Left forelimb (tissue), 1 donor: ENCODE measurements at regions not wholly inside any gene's neighbourhood (a gene's known extent, or its start where the extent isn't known, plus 50 kb on each side); places are given as distances from the start of the nearest gene placed in this dataset.
"Not testable (repeated sequence)": the region's sequence is repeated elsewhere in the genome, so short reads cannot be mapped to it uniquely, and the experiment has no call there.

ENCODE experiments used
- DNase-seq: peaks from one replicate; pipeline ENCODE4 v3.0.0-alpha.2; 2018; ENCODE audit warnings: low spot score

DNA sequence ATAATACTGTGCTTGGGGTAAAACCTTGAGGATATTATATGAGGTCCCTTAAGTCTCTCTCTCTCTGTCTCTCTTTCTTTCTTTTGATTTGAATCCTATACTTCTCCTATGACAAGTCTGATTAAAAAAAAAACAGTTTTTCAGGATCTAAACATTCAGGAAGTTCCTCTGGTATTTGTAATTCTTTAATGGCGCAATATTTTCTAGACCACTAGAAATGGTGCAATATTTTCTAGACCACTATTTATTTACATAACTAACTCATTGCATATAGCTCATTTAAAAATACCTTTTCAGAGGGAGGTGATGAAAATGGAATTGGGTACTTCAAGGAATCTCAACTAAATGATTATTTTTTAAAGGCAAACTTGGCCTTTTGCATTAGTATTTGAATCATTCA, 1235.3 kb downstream of the GATA3 start:
- no peak for DNase-seq

DNA sequence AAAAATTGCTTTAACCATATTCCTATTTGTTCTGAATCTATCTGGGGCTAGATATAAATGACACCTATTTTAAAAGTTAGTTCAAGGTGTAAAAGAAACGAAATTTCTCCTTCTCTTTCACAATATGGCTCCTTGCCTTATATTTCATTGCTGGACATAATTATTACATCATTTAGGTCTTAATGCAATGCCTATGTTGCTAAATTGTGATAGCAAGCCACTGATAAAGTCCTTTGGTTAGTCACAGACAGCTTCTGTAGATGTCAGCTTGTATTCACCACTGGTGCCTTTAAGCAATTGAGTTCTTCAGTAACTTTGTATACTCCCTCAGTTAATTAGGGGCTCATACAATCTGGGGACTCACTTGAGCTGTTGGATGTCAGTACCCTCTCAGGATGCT, 1236.6 kb downstream of the GATA3 start:
- DNase-seq = no peak

DNA sequence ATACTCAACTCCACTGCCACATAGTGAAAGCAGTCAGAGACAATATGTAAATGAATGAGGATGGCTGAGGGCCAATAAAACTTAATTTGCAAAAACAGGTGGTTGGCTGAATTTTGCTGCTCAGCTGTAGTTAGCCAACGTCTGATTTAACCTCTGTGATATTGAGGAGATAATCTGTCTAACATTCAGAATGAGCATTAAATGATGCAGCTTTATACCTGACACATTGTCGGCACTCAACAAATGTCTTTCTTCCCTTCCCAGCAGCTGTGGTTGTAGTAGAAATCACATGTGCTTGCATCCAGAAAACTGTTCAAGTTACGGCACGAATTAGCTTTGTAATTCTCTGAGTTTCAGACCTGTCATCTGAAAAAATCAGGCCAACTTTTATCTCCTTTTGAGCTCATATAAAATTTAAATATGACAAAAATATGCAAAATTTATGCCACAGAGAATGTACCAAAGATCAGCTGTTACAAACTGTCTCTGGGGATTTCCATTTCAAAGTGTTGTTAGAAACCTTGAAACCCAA, 1239.7 kb downstream of the GATA3 start:
- DNase-seq = no peak

DNA sequence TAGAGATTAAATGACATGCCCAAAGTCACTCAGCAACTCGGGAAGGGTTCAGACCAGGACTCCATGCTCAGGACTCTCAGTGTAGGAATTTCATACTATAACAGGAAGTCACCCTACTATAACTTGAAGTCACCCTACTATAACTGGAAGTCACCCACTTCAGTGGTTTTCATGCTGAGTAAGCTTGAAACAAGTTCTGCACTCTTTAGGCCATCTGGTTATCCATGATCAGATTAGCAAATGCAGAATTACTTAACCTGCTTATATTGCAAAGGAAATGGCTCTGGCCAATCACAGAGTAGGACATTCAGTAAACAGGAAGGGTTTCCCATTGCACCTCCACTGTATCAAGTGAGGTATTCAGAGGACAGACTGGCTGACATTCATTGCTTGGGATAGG, 1240.4 kb downstream of the GATA3 start:
- DNase-seq = no peak

DNA sequence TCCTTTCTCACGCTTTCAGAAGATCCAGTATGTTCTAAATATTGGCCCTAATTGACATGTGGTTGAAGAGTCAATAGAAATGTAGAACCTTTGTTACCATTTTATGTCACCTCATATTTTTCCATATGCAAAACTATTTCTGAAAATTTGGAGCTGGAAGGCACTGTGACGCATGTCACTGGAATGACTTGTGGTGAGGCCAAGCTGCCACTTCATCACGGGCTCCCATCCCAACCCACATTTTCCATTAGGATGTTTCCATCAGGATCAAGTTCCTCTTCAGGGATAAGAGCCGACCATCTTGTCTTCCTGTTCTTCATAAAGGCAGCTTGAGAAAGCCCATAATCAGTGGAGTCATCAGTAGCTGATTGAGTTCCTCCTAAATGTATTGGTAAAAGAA, 1241.7 kb downstream of the GATA3 start:
- no peak for DNase-seq

DNA sequence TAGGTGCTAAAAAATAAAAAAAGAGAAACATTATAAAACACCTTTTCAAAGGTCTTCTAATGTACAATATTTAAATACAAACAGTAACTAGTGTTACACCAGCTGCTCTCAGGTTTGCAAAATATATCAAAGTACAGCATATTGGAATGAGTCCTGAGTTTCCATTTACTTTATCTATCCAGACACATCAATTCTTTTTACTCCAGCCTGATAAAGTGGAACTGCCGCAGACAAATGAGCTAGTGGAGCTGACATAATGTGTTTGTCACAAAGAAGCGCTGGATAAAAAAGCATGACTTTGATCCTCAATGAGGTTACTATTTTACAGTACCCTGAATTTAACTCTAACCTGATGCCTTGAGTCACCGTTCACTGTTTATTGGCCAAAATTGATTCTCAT, 1243.1 kb downstream of the GATA3 start:
- DNase-seq = no peak

DNA sequence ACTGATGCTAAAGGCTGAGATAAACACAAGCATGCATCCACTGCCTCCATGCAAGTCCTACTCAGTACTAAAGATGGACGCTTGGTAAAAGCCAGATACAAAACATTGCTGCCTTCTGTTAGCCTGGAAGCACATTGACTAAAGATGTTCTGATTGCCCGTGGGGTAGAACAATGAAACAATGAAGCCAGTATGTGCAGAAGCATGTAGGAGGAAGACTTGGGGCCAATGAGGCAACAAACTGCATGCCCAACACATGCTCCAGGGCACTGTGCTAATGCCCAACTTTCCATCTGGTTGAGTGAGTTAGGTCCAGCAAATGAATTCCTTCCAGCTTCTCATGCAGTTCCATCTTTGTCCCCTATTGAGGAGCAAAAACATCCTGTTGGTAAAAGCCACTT, 1245.5 kb downstream of the GATA3 start:
- DNase-seq = no peak

DNA sequence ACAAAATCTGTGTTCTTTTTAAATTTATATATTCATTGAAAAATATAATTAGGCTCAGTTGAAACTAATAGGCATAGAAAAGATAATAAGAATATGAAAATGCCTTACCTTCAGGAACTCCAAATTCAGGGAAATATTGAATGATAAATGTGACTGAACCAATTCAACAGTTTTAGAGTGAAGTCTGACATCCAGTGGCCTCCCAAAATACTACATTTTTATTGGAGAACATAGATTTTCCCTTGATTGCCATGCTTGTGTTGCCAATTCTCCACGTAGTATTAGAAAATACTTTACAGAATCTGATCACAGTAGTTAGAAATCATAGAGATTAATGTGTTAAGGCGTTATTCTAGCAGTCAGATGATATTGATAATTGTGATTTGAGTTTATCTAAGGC, 1246.7 kb downstream of the GATA3 start:
- DNase-seq = no peak

DNA sequence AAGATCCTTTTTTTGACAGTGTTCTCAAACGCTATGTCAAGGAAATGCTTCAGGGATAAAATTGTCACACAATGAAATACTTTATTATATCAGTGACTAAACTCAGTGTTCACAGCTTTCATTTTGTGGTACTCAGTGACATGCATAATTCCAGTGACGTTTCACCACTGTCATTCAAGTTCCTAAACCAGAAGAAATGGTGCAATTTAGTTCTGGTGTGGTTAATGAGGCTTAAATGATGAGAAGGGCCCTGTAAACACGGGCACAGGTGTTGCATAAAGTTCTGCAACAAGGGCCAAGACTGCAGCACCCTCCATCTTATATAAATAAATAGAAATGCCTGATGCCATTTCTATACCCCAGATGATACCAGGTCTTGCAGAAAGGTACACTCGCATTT, 1247.1 kb downstream of the GATA3 start:
- no peak for DNase-seq

DNA sequence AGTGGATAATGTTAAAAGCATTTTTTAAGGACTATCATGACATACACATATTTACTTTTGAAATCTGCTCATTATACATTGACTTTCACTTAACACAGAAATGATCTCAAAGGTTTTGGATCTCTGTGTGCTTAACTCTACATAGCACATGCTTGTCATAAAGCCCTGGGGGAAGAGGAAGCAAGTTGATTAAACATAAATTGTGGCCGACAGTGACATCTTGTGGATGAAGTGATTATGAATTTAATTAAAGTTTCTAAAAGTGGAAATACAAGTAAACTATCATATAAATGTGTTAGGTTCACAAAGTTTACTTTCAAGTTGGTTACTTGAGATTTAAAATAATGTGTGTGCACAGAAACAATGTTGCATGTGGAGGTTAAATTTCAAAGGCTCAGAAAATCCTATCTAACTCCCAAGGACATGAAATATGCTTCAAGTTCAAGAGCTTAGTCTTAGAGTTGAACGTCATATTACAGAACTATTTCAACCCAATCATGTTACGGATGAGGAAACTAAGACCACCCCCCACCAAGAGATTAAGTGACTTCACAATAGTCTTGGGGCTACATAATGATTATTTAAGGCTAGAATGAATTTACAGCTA, 1247.8 kb downstream of the GATA3 start:
- no peak for DNase-seq

DNA sequence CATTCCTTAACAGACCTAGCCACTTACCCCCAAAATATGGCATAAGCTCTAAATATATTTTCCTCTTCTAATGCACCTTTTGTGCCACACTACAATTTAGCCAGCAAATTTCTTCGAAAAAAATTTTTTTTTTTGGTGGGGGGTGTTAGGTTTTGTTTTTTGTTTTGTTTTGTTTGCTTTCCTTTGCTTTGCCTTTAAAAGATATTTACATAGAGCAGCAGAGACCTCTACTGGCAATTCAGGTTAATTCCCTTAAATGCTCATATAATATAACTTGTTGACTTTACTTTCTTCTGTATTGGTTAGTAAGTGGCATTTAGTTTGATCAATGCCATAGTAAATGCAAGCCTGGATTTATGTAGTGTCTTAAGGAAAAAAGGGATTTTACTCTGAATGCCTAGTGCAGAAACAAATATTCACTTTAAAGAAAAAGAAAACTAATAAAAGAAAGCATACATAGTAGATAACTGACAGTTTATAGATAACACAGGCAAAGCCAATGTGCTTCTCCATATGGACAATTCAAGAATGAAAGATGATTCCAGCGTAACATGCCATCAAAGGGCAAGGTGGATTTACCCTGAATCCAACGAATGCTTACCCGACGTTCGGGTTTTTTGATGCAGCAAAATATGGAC, 1250.6 kb downstream of the GATA3 start:
- DNase-seq = no peak

DNA sequence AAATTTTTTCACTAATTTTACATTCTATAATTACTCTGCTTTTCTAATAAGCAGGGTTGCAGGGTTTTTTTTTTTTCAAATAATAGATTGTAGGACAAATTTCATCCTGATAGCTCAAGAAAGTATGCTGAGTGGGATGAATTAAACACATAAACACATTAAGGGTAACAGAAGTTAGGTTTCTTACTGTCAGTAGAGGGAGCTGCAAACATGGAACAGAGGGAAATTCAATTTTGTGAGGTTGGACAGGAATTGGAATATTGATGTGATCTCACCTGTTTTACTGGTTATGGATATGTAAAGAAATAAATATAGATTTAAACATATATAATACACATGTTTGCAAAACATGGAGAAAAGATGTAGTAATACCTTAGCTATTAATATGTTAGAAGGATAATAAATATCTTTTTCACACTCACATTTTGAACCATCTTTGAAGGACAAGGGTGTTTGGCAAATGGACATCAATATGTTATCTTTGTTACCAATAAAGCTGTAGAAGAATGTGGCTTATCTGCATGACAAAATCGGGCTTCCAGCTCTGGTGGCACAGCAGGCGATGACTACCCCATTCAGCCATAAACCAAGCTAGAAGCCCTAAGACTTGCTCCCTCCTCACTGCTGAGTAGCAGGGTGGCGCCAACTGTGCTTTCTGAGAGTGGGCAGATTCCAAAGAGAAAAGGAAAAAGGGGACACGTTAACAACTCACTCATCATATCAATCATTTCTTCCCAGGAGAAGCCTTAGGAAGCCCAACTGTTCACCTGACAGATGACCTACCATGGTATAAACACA, 1257.4 kb downstream of the GATA3 start:
- no peak for DNase-seq

DNA sequence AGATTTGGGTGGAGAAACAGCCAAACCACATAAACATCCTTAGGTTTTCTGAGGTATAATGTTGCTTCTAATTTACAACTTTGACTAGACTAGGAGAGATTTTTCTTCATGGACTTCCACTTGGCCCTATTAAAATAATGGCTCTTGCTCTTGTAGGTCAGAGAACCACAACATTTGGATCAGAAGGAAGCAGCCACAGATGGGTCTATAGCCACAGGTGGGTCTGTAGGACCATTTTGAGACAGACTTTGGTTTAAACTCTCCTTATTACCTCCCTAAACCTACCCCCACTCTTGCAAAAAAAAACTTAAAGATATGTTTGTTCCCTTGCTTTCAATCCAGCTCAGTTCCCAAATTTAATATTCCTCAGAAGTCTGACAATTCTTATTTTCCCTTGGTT, 1260.8 kb downstream of the GATA3 start:
- DNase-seq = no peak

DNA sequence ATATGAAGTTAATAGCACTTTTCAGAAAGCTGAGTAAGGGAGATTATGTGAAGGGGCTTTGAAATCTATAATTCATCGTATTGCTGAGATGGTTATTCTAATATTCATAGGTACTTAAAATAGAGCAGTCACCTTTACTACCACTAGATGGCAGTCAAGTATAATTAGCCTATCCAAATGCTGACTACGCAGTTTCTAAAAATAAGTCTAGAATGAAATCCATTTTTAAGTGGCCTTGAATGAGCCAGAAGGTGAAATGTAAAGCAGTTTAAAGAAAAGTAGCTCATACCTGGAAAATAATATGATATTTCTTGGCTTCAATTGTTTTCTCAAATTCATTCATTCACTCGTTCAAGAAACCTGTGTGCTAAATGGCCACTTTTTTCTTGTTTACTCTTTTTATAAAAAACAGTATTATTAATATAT, 1277.1 kb downstream of the GATA3 start:
- DNase-seq = no peak

DNA sequence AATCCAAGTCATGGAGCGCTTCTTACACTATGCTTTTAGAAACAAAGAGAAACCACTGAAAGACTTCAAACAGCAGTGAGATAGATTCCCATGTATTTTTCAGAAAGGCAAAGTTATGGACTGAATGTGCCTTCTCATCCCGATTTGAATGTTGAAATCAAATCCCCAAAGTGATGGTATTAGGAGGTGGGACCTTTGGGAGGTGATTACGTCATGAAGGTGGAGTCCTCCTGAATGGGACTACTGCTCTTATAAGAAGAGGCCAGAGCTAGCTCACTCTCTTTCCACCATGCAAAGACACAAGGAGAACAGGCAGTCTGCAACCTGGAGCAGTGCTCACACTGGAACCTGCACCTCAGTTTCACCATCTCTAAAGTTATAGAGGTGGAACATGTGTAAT, 1279.8 kb downstream of the GATA3 start:
- no peak for DNase-seq

DNA sequence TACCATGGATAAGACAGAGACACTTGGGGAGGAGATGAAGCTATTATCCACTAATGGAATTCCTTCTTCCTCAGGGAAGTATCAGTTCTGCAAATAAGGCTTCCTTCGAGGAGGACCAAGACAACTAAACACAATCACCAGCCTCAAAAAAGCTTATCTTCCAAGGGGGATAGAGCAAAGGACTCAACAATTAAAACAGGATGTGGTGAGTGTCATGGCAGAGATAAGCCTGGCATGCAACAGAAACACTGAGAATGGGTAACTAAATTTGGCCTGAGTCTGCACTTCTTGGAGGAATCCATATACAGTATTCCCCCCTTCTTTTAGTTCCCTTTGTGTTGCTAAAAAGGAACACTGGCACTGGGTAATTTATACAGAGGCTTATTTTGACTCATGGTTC, 1285.2 kb downstream of the GATA3 start:
- no peak for DNase-seq

DNA sequence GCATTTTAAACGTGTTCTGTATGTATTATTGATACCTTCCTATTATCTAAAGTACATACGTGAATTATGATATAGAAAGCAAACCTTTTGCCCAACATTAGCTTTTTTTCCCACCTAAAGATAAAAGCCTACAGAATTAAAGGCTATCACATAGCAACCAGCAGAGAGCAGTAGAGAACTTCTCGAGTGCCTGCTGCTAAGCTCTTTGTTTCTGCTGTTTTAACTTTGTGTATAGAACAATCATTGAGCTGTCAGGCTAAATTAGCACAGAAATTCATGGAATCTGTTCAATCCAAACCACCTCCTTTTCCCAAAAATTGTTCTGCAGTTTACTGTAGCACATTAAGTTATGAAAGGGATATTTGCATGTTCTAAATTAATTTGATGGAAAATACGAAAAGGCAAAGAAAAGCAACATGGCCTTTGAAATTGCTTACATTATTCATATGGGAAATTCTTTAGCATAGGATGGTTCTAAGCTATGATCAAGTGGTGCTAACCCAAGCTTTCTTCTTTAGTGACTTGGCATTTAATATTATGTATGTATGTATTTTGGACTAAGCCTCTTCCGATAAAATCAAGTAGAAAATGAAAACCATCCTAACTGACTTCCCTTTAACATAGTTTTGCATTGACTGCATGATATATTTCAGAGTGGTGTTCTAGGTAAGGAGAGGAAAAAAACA, 1288.5 kb downstream of the GATA3 start:
- no peak for DNase-seq

DNA sequence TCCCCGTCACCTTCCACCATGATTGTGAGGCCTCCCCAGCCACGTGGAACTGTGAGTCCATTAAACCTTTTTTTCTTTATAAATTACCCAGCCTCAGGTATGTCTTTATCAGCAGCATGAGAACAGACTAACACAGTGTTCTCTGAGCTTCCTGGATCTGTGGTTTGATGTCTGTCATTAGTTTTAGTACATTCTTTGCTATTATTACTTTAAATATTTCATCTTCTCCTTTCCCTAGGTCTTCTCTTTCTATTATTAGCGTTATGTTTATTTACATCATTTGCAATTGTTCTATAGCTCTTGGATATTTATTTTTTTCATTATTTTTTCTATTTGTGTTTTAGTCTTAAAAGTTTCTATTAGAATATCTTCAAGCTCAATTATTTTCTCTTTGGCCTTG, 1293.4 kb downstream of the GATA3 start:
- DNase-seq = not testable (repeated sequence)

DNA sequence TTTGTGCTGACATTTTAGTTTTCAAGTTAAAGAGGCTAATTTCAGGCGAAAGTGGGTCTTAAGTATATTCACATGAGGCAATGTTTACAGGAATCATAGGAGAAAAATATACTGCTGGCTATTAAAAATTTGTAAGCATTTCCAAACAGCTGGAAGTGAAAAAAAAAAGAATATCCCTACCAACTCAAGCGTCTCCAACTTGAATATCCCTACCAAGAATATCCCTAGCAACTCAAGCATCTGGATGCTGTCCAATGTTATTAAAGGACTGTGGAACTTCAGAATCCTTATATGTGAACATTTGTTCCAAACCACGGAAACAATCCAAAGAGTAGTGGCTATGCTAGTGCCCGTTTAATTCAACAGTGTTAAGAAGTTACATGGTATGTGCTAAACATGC, 1303.0 kb downstream of the GATA3 start:
- no peak for DNase-seq

DNA sequence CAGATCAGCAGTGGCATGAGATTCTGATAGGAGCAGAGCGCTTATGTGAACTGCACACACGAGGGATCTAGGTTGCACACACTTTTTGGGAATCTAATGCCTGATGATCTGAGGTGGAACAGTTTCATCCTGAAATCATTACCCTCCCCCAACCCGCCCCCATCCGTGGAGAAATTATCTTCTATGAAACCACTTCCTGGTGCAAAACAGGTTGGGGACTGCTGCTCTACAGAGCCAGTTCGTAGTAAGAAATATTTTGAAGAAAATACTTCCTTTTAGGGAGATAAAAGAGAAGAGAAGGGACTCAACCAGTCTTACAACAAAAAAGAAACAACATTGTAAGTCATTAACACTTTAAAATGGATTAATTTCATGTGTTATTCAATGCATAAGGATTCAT, 1308.2 kb downstream of the GATA3 start:
- no peak for DNase-seq

DNA sequence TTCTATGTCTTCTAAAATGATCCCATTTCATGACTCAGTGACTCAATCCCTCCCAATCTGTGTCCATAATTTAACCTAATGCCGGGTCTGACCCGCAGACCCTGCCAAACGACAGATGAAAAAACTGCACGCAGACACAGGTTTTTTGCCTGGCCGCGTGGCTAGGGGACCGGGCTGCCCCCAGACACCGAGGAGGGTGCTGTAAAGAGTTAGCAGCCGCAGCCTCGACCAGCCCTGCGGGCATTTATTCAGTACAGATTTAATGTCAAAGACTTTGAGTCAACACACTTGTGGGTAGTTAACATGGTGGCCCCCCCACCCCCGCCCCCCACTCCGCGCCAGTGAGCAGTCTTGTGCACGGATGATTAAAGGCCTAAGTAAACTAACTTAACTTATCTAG, 1324.7 kb downstream of the GATA3 start:
- no peak for DNase-seq

DNA sequence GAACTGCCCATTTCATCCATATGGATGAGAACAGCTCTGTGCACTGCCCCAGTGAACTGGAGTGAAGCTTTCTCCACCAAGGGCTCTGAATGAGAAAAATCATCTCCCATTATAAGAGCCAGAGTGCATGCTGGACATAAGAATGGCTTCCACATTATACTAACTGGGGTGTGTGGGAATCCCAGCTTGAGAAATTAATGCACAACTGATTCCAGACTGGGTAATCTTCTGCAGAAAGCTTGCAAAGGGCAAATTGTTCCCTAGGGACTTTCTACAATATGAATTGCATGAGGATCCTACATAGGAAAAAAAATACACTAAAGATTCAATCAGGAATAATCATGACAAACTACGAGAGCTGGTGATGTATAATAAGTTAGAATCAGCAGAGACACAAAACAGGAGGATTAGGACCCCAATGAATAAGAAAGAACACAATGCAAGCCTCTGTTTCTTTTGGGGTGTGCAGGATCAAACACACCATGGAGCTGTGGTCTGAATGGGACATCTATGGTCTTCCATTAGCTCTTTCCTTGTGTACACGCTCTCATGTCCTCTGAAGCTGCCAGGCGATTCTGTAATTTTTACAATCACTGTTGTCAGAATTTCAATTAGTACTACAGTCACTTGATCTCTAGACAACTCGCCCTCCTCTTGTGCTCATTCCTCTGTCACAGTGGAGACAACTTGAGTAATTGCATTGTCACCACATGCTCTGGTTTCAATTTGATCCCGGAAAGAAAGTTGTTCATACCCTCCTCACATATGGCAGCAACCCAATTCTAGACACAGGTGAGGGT, 1327.4 kb downstream of the GATA3 start:
- DNase-seq = no peak
